ENCODE measurements at regions not wholly inside any gene's neighbourhood (a gene's known extent, or its start where the extent isn't known, plus 50 kb on each side); places are given as distances from the start of the nearest gene placed in this dataset.

DNA sequence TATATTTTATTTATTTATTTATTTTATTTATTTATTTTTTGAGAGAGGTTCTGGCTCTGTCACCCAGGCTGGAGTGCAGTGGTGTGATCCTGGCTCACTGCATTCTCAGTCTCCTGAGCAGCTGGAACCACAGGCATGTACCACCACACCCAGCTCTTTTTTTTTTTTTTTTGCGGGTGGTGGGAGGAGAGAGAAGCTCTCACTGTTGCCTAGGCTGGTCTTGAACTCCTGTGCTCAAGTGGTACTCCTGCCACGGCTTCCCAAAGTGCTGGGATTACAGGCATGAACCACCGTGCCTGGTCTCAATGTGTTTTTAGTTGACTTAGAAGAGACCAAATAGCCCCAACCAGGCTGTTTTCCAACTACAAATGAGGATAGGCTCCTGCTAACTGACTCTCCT is 80.7 kb downstream of the PDCL3 start:
- no peak for DNase-seq (ENCODE audit: low read depth in 1 of 2, low spot score in 1 of 2)
- Histone ChIP-seq H3K9me3 (ENCODE audit: low read depth) (no peaks in the 10 kb centered on the region), H3K4me3 (no peak overlapping the region), H3K27ac (no peak overlapping the region), H3K36me3 (no peaks in the 10 kb centered on the region), H3K27me3 (no peaks in the 10 kb centered on the region), H3K4me1 (ENCODE audit: low read depth) (no peaks in the 10 kb centered on the region)
- TF ChIP-seq, protein P1, sequence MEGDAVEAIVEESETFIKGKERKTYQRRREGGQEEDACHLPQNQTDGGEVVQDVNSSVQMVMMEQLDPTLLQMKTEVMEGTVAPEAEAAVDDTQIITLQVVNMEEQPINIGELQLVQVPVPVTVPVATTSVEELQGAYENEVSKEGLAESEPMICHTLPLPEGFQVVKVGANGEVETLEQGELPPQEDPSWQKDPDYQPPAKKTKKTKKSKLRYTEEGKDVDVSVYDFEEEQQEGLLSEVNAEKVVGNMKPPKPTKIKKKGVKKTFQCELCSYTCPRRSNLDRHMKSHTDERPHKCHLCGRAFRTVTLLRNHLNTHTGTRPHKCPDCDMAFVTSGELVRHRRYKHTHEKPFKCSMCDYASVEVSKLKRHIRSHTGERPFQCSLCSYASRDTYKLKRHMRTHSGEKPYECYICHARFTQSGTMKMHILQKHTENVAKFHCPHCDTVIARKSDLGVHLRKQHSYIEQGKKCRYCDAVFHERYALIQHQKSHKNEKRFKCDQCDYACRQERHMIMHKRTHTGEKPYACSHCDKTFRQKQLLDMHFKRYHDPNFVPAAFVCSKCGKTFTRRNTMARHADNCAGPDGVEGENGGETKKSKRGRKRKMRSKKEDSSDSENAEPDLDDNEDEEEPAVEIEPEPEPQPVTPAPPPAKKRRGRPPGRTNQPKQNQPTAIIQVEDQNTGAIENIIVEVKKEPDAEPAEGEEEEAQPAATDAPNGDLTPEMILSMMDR (IDR thresholded peaks at IDR 0.05; ENCODE audit: low read depth, low read length): no peak

DNA sequence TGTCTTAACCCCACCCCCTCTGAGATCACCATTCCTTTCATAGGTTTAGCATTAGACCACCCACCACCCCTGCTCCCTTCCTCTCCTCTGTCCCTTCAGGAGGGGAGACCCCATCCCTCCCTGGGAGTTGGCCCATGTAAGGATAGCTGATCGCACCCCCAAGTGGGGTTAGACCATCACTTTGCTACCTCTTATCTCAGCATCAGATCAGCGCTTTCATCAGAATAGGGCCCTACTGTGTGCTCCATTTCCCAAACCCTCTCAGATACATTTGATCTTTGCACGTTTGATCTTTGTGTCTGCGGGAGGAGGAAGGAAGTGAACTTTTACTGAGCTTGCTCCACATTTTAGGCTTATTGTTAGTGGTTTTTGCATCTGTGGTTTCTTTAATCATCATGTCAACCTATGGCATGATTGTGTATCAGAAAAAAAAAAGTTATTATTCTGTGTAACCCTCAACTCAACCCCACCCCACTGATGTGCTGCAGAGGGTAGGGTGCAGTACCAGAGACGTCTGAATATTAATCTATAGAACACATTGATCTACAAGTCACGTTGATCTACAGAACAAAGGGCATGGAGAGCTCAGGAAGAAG is 81.2 kb downstream of the PDCL3 start:
- no peaks in the 10 kb centered on the region for H3K9me3 ChIP-seq (ENCODE audit: low read depth)
- no peaks in the 10 kb centered on the region for H3K36me3 ChIP-seq
- H3K4me1 ChIP-seq (ENCODE audit: low read depth): no peaks in the 10 kb centered on the region
- no peak for DNase-seq (ENCODE audit: low read depth in 1 of 2, low spot score in 1 of 2)
- no peak overlapping the region for H3K4me3 ChIP-seq
- TF ChIP-seq, protein P1 (IDR thresholded peaks at IDR 0.05; ENCODE audit: low read depth, low read length): no peak
- no peaks in the 10 kb centered on the region for H3K27me3 ChIP-seq
- H3K27ac ChIP-seq: no peak overlapping the region

DNA sequence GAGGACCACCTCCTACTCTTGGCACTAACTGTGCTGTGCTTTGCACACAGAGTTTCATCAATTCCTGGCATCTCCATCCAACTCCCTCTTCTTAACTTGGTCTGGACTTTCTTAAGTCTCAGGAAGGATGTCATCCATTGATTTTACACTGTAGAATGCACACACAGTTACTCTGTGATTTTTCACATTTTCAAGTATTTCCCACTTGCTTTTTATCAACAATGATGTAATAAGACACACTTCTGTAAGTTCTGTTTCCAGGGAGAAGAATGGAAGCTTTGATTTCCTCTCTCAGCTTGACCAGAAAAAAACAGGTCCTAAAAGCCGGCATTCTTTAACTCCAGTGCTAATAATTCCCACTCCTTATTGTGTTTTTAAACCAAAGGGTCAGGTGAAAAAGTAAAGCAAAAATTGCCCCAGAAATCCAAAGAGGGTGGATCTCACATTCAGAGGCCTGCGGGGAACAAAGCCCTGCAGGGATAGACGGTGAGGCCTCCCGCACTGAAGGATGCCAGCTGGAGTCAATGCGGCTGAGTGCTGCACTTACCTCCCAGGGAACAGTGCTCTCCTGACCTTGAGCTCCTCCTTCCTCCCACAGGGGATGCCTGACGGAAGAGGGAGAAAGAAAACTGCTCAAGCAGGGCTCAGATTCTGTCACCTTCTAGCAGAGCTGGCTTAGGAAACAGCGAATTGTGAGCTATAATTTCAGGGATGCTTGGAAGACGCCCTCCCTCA is 83.1 kb downstream of the PDCL3 start:
- Histone ChIP-seq H3K9me3 (ENCODE audit: low read depth) (no peaks in the 10 kb centered on the region), H3K4me1 (ENCODE audit: low read depth) (no peaks in the 10 kb centered on the region), H3K4me3 (no peak overlapping the region), H3K27me3 (no peaks in the 10 kb centered on the region), H3K36me3 (no peaks in the 10 kb centered on the region), H3K27ac (no peak overlapping the region)
- TF ChIP-seq, protein P1 (IDR thresholded peaks at IDR 0.05; ENCODE audit: low read depth, low read length): no peak
- DNase-seq (ENCODE audit: low read depth in 1 of 2, low spot score in 1 of 2): peak in 1 of 2 donors; percentile 7

DNA sequence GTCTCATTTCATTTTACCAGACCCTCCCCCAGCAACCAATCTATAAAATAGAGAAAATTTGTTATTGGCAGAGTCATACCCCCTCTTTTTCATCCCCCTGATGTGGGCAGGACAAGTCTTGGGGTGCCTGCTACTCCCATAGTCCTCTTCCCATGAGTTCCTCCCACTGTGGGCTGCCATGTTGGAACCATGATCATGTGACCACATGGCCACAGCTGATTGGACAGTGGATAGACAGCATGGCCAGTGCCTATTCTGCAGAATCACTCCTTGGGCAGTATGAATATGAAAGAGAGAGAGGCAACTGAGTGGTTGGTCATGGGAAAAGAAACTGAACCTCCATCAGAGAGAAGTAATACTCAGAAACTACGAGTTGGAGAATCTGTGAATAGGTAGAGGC is 84.9 kb downstream of the PDCL3 start:
- H3K4me1 ChIP-seq (ENCODE audit: low read depth): no peaks in the 10 kb centered on the region
- H3K27me3 ChIP-seq: no peaks in the 10 kb centered on the region
- no peaks in the 10 kb centered on the region for H3K36me3 ChIP-seq
- DNase-seq (ENCODE audit: low read depth in 1 of 2, low spot score in 1 of 2): no peak
- H3K4me3 ChIP-seq: no peak overlapping the region
- TF ChIP-seq, protein P1 (IDR thresholded peaks at IDR 0.05; ENCODE audit: low read depth, low read length): no peak
- H3K9me3 ChIP-seq (ENCODE audit: low read depth): no peaks in the 10 kb centered on the region
- H3K27ac ChIP-seq: no peak overlapping the region

DNA sequence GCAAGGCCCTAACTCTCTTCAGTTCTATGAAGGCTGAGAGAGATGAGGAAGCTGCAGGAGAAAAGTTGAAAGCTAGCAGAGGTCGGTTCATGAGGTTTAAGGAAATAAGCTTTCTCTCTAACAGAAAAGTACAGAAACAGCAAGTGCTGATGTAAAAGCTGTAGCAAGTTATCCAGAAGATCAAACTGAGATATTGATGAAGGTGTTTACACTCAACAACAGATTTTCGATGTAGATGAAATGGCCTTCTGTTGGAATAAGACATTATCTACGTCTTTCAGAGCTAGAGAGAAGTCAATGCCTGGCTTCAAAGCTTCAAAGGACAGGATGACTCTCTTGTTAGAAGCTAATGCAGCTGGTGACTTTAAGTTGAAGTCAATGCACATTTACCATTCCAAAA is 87.4 kb downstream of the PDCL3 start:
- H3K27me3 ChIP-seq: no peaks in the 10 kb centered on the region
- no peak overlapping the region for H3K4me3 ChIP-seq
- no peaks in the 10 kb centered on the region for H3K36me3 ChIP-seq
- no peak for DNase-seq (ENCODE audit: low read depth in 1 of 2, low spot score in 1 of 2)
- H3K27ac ChIP-seq: no peak overlapping the region
- H3K9me3 ChIP-seq (ENCODE audit: low read depth): no peaks in the 10 kb centered on the region
- no peaks in the 10 kb centered on the region for H3K4me1 ChIP-seq (ENCODE audit: low read depth)
- TF ChIP-seq, protein P1 (IDR thresholded peaks at IDR 0.05; ENCODE audit: low read depth, low read length): no peak
